H9 (cell line): ENCODE measurements at regions not wholly inside any gene's neighbourhood (a gene's known extent, or its start where the extent isn't known, plus 50 kb on each side); places are given as distances from the start of the nearest gene placed in this dataset.

Source experiments
- DNase-seq: peaks from one replicate; pipeline ENCODE4 v3.0.0-alpha.2; 2017
- H2AFZ ChIP-seq: one replicate; pipeline ENCODE4 v1.6.1; 2013; ENCODE audit warnings: mild to moderate bottlenecking, low read length, control low read depth, moderate library complexity
- H2AK5ac ChIP-seq: 2 replicates; pipeline ENCODE4 v1.6.1; 2013; ENCODE audit warnings: low read length, control low read depth, mixed read lengths; ENCODE audit not compliant: insufficient read length
- H2BK120ac ChIP-seq: one replicate; pipeline ENCODE4 v1.6.1; 2013; ENCODE audit warnings: low read depth, mild to moderate bottlenecking, low read length, control low read depth, inconsistent platforms; ENCODE audit not compliant: poor library complexity, severe bottlenecking
- H2BK12ac ChIP-seq: 2 replicates; pipeline ENCODE4 v1.6.1; 2013; ENCODE audit warnings: low read length, control low read depth, mixed read lengths, low read depth; ENCODE audit not compliant: insufficient read length
- H2BK15ac ChIP-seq: 2 replicates; pipeline ENCODE4 v1.6.1; 2013; ENCODE audit warnings: low read depth, low read length, control low read depth
- H2BK20ac ChIP-seq: one replicate; pipeline ENCODE4 v1.6.1; 2013; ENCODE audit warnings: low read depth, mild to moderate bottlenecking, low read length, control low read depth, inconsistent platforms; ENCODE audit not compliant: poor library complexity, severe bottlenecking
- H2BK5ac ChIP-seq: 2 replicates; pipeline ENCODE4 v1.6.1; 2013; ENCODE audit warnings: low read length, control low read depth, mixed read lengths; ENCODE audit not compliant: insufficient read length
- H3K14ac ChIP-seq: 2 replicates; pipeline ENCODE4 v1.6.1; 2013; ENCODE audit warnings: low read length, control low read depth; ENCODE audit not compliant: insufficient read depth
- H3K18ac ChIP-seq: 2 replicates; pipeline ENCODE4 v1.6.1; 2013; ENCODE audit warnings: low read depth, mild to moderate bottlenecking, mixed read lengths, low read length, control low read depth; ENCODE audit not compliant: insufficient read length
- H3K23ac ChIP-seq: 2 replicates; pipeline ENCODE4 v1.6.1; 2013; ENCODE audit warnings: low read length, control low read depth, mixed read lengths, low read depth; ENCODE audit not compliant: insufficient read length
- H3K23me2 ChIP-seq: 2 replicates; pipeline ENCODE4 v1.6.1; 2013; ENCODE audit warnings: low read depth, mild to moderate bottlenecking, mixed read lengths, low read length, control low read depth; ENCODE audit not compliant: insufficient read length, poor library complexity, severe bottlenecking
- H3K27ac ChIP-seq: 2 replicates; pipeline ENCODE4 v1.5.1; 2013; ENCODE audit warnings: low read length, control low read depth, mixed read lengths, low read depth; ENCODE audit not compliant: insufficient read length
- H3K27me3 ChIP-seq: 2 replicates; pipeline ENCODE4 v1.6.1; 2013; ENCODE audit warnings: low read length, control low read depth, inconsistent platforms; ENCODE audit not compliant: insufficient read depth
- H3K4ac ChIP-seq: 2 replicates; pipeline ENCODE4 v1.6.1; 2013; ENCODE audit warnings: low read depth, mild to moderate bottlenecking, control low read depth, inconsistent platforms, low read length, moderate library complexity
- H3K4me1 ChIP-seq: 2 replicates; pipeline ENCODE4 v1.6.1; 2013; ENCODE audit warnings: low read length, control low read depth, inconsistent platforms; ENCODE audit not compliant: insufficient read depth
- H3K4me2 ChIP-seq: 2 replicates; pipeline ENCODE4 v1.6.1; 2013; ENCODE audit warnings: low read length, control low read depth, mixed read lengths; ENCODE audit not compliant: insufficient read length, insufficient read depth
- H3K56ac ChIP-seq: 2 replicates; pipeline ENCODE4 v1.6.1; 2013; ENCODE audit warnings: low read depth, mild to moderate bottlenecking, mixed read lengths, low read length, control low read depth; ENCODE audit not compliant: insufficient read length
- H3K79me1 ChIP-seq: 2 replicates; pipeline ENCODE4 v1.6.1; 2013; ENCODE audit warnings: low read depth, mild to moderate bottlenecking, moderate library complexity, low read length, control low read depth, inconsistent platforms; ENCODE audit not compliant: insufficient read depth, poor library complexity, severe bottlenecking
- H3K79me2 ChIP-seq: 2 replicates; pipeline ENCODE4 v1.6.1; 2013; ENCODE audit warnings: low read length, control low read depth, inconsistent platforms; ENCODE audit not compliant: insufficient read depth
- H3K9ac ChIP-seq: 2 replicates; pipeline ENCODE4 v1.6.1; 2013; ENCODE audit warnings: low read length, control low read depth, mixed read lengths; ENCODE audit not compliant: insufficient read length; ENCODE audit errors: extremely low read depth
- H3K9me3 ChIP-seq: one replicate; pipeline ENCODE4 v1.6.1; 2013; ENCODE audit warnings: low read depth, low read length, inconsistent platforms; ENCODE audit not compliant: control insufficient read depth
- H3T11ph ChIP-seq: one replicate; pipeline ENCODE4 v1.6.1; 2013; ENCODE audit warnings: mild to moderate bottlenecking, low read length, control low read depth, inconsistent platforms
- H4K20me1 ChIP-seq: one replicate; pipeline ENCODE4 v1.6.1; 2013; ENCODE audit not compliant: control insufficient read depth, insufficient read length, insufficient read depth
- H4K5ac ChIP-seq: 2 replicates; pipeline ENCODE4 v1.6.1; 2013; ENCODE audit warnings: low read depth, mild to moderate bottlenecking, mixed read lengths, low read length, control low read depth; ENCODE audit not compliant: insufficient read length
- H4K8ac ChIP-seq: replicated peaks from 2 replicates; pipeline ENCODE4 v1.6.1; 2013; ENCODE audit warnings: low read length, control low read depth, mixed read lengths, low read depth; ENCODE audit not compliant: insufficient read length
- H4K91ac ChIP-seq: 2 replicates; pipeline ENCODE4 v1.6.1; 2013; ENCODE audit warnings: low read depth, mild to moderate bottlenecking, moderate library complexity, mixed read lengths, low read length, control low read depth; ENCODE audit not compliant: insufficient read length
- H3K27ac Mint-ChIP-seq, 3 experiments: 2 replicates in 2 of 3; 3 replicates in 1 of 3; pipeline ENCODE4 v1.8.0; 2020 to 2021; ENCODE audit warnings: mixed read lengths in 3 of 3, mild to moderate bottlenecking in 1 of 3, moderate library complexity in 1 of 3
- H3K27me3 Mint-ChIP-seq: 2 replicates; pipeline ENCODE4 v1.8.0; 2021; ENCODE audit warnings: low read depth, mild to moderate bottlenecking, moderate library complexity, mixed read lengths
- H3K36me3 Mint-ChIP-seq, 3 experiments: 2 replicates in 2 of 3; 3 replicates in 1 of 3; pipeline ENCODE4 v1.8.0; 2020 to 2021; ENCODE audit warnings: low read depth in 3 of 3, mixed read lengths in 3 of 3; ENCODE audit not compliant: insufficient read depth in 1 of 3
- H3K4me1 Mint-ChIP-seq, 2 experiments: 2 replicates each; pipeline ENCODE4 v1.8.0; 2020; ENCODE audit warnings: mixed read lengths in 2 of 2
- H3K4me3 Mint-ChIP-seq, 2 experiments: 2 replicates in 1 of 2; 3 replicates in 1 of 2; pipeline ENCODE4 v1.8.0; 2020 to 2021; ENCODE audit warnings: mild to moderate bottlenecking in 2 of 2, mixed read lengths in 2 of 2, moderate library complexity in 1 of 2
- H3K9me3 Mint-ChIP-seq, 2 experiments: 2 replicates in 1 of 2; 3 replicates in 1 of 2; pipeline ENCODE4 v1.8.0; 2020; ENCODE audit warnings: mild to moderate bottlenecking in 2 of 2, mixed read lengths in 2 of 2, moderate library complexity in 1 of 2
- WGBS: extraction: QIAGEN DNeasy Blood & Tissue Kit; methylation state at CpG from one replicate; pipeline ENCODE4 v1.1.7; 2013; ENCODE audit warnings: missing lambda C conversion rate, low lambda C conversion rate, mixed read lengths; ENCODE audit not compliant: insufficient read length; ENCODE audit errors: extremely low coverage; 5-methylcytosine and 5-hydroxymethylcytosine counted together
- TF ChIP-seq, protein P1 (sequence below): fragments of 200-600 bp; sonication (generic); conservative IDR thresholded peaks from 3 replicates; pipeline ENCODE4 v1.8.0; 2021; ENCODE audit warnings: antibody characterized with exemption, mild to moderate bottlenecking

DNA sequence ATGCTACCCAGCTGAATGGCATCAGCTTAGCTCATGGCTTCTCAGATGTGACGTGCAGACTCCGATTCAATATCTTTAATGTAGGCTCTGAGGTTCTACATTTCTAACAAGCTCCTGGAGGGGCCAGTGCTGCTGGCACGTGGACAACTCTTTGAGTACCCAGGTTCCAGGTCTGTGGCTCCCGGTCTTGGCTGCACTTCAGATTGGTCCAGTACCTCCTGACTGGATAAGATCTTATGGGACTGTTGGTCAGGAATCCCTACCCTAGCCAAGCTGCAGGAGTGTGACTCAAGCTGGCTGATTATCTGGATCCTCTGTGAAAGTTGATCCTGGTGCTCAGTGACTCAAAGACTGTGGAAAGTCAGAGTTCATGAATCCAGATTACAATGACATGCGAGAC lies 222.1 kb downstream of the ANKRD30B start:
- Histone ChIP-seq H4K5ac (no peak overlapping the region), H2BK20ac (no peak overlapping the region), H2BK5ac (no peak overlapping the region), H3K79me1 (no peaks in the 10 kb centered on the region), H3K23ac (no peak overlapping the region), H3K18ac (no peak overlapping the region), H3K23me2 (no peaks in the 10 kb centered on the region), H3K4me2 (no peak overlapping the region), H3K4me1 (no peaks in the 10 kb centered on the region), H3K56ac (no peak overlapping the region), H3K27ac (no peak overlapping the region), H3K14ac (no peak overlapping the region), H3K79me2 (no peaks in the 10 kb centered on the region), H2BK15ac (no peak overlapping the region), H2AFZ (no peak overlapping the region), H3K27me3 (no peaks in the 10 kb centered on the region), H4K91ac (no peak overlapping the region), H4K8ac (no peak overlapping the region), H3K9me3 (peaks cover 96% of the 10 kb centered on the region), H3T11ph (no peak overlapping the region), H3K9ac (no peak overlapping the region), H3K4ac (no peak overlapping the region), H2BK120ac (no peak overlapping the region), H2AK5ac (no peak overlapping the region), H2BK12ac (no peak overlapping the region), H4K20me1 (no peaks in the 10 kb centered on the region)
- Mint-ChIP-seq H3K9me3 (peaks cover 44 to 49% of the 10 kb centered on the region in 2 experiments), H3K4me1 (no peaks in the 10 kb centered on the region), H3K27me3 (peaks cover 2% of the 10 kb centered on the region), H3K4me3 (no peak overlapping the region), H3K36me3 (peaks cover 3 to 16% (median 12%) of the 10 kb centered on the region in 3 experiments; a peak in 6 of 7 replicates), H3K27ac (no peak overlapping the region)
- no CpG with 5 or more reads among the region's 5 CpGs for WGBS
- TF ChIP-seq, protein P1, sequence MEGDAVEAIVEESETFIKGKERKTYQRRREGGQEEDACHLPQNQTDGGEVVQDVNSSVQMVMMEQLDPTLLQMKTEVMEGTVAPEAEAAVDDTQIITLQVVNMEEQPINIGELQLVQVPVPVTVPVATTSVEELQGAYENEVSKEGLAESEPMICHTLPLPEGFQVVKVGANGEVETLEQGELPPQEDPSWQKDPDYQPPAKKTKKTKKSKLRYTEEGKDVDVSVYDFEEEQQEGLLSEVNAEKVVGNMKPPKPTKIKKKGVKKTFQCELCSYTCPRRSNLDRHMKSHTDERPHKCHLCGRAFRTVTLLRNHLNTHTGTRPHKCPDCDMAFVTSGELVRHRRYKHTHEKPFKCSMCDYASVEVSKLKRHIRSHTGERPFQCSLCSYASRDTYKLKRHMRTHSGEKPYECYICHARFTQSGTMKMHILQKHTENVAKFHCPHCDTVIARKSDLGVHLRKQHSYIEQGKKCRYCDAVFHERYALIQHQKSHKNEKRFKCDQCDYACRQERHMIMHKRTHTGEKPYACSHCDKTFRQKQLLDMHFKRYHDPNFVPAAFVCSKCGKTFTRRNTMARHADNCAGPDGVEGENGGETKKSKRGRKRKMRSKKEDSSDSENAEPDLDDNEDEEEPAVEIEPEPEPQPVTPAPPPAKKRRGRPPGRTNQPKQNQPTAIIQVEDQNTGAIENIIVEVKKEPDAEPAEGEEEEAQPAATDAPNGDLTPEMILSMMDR, result no peak
- DNase-seq, result no peak
